AG04450 (cell line): ENCODE measurements at regions not wholly inside any gene's neighbourhood (a gene's known extent, or its start where the extent isn't known, plus 50 kb on each side); places are given as distances from the start of the nearest gene placed in this dataset.

Experiments used
- CTCF ChIA-PET: fragments of 300-600, 350-600 bp; formaldehyde crosslinking; extraction: SDS; loops from one replicate; lab custom pipeline; 2022; ENCODE audit warnings: antibody characterized with exemption, inconsistent platforms; lab: Charles Lee
- POLR2A ChIA-PET: fragments of 350-600 bp; formaldehyde crosslinking; extraction: SDS; loops from one replicate; lab custom pipeline; 2021; ENCODE audit warnings: antibody characterized with exemption, inconsistent platforms; lab: Yijun Ruan, JAX
- DNase-seq: peaks from one replicate; pipeline ENCODE4 v3.0.0-alpha.2; 2011; ENCODE audit warnings: low read depth, low spot score
- H3K27ac ChIP-seq: one replicate; pipeline ENCODE4 v1.5.1; 2012; ENCODE audit warnings: low read depth, low read length, control low read depth
- H3K27me3 ChIP-seq: one replicate; pipeline ENCODE4 v1.6.0; 2012; ENCODE audit warnings: low read length; ENCODE audit not compliant: control insufficient read depth, insufficient read depth
- H3K4me3 ChIP-seq: 2 replicates; pipeline ENCODE4 v1.5.1; 2011; ENCODE audit warnings: mild to moderate bottlenecking, low read depth, low read length, control low read depth
- H3K9me3 ChIP-seq: 2 replicates; pipeline ENCODE4 v1.5.1; 2012; ENCODE audit warnings: low read length; ENCODE audit not compliant: control insufficient read depth, insufficient read depth
- CTCF ChIP-seq: IDR thresholded peaks from 2 replicates; pipeline ENCODE4 v1.5.1; 2011; ENCODE audit warnings: low read depth, low read length, control low read depth, inconsistent platforms

GRCh38 chr2:118650327-118650726, 197.1 kb downstream of the EN1 start:
- TF ChIP-seq CTCF: no peak

GRCh38 chr2:118645876-118646275, 201.6 kb downstream of the EN1 start:
- POLR2A ChIA-PET: no interaction called here
- DNase-seq: no peak
- no peaks in the 10 kb centered on the region for H3K9me3 ChIP-seq
- CTCF ChIA-PET: interaction anchor here (0.6 kb wide), 1 partner anchor 562 kb away, joined by 3 read pairs; no protein-coding TSS in a partner anchor
- no peak overlapping the region for H3K4me3 ChIP-seq
- no peaks in the 10 kb centered on the region for H3K27me3 ChIP-seq
- TF ChIP-seq CTCF: no peak
- H3K27ac ChIP-seq: no peak overlapping the region

More at GRCh38 chr2:118650327-118650726, 197.1 kb downstream of the EN1 start:
- Histone ChIP-seq H3K27ac (no peak overlapping the region), H3K27me3 (no peaks in the 10 kb centered on the region), H3K4me3 (no peak overlapping the region), H3K9me3 (no peaks in the 10 kb centered on the region)
- POLR2A ChIA-PET: no interaction called here
- CTCF ChIA-PET: no interaction called here
- DNase-seq: no peak

- no peaks in the 10 kb centered on the region for H3K27me3 ChIP-seq
- no peak overlapping the region for H3K27ac ChIP-seq
- H3K4me3 ChIP-seq: no peak overlapping the region
- no peak for DNase-seq
- TF ChIP-seq CTCF: no peak
- POLR2A ChIA-PET: no interaction called here
- H3K9me3 ChIP-seq: no peaks in the 10 kb centered on the region
- CTCF ChIA-PET: no interaction called here
These were observed 203.3 kb downstream of the EN1 start for GRCh38 chr2:118644190-118644589.

- Histone ChIP-seq H3K27ac (no peak overlapping the region), H3K4me3 (no peak overlapping the region), H3K9me3 (no peaks in the 10 kb centered on the region), H3K27me3 (no peaks in the 10 kb centered on the region)
- POLR2A ChIA-PET: no interaction called here
- CTCF ChIA-PET: no interaction called here
- DNase-seq: no peak
- TF ChIP-seq CTCF: no peak
These were observed 204.2 kb downstream of the EN1 start for GRCh38 chr2:118643294-118643693.

- Histone ChIP-seq H3K9me3 (no peaks in the 10 kb centered on the region), H3K27me3 (no peaks in the 10 kb centered on the region), H3K27ac (no peak overlapping the region), H3K4me3 (no peak overlapping the region)
- no peak for TF ChIP-seq CTCF
- ChIA-PET CTCF (no interaction called here), POLR2A (no interaction called here)
- no peak for DNase-seq
These were observed 204.9 kb downstream of the EN1 start for GRCh38 chr2:118642501-118642900.
